ENCODE measurements at regions not wholly inside any gene's neighbourhood (a gene's known extent, or its start where the extent isn't known, plus 50 kb on each side); places are given as distances from the start of the nearest gene placed in this dataset.

GRCh38 chr20:17137692-17138091, 89.1 kb upstream of the PCSK2 start:
- ChIA-PET POLR2A (no interaction called here), CTCF (no interaction called here)
- Mint-ChIP-seq H3K4me3 (no peak overlapping the region), H3K36me3 (ENCODE audit: low read depth) (no peaks in the 10 kb centered on the region), H3K27me3 (no peaks in the 10 kb centered on the region), H3K9me3 (peaks cover 7% of the 10 kb centered on the region), H3K27ac (no peak overlapping the region), H3K4me1 (no peaks in the 10 kb centered on the region)
- DNase-seq, result no peak

DNA sequence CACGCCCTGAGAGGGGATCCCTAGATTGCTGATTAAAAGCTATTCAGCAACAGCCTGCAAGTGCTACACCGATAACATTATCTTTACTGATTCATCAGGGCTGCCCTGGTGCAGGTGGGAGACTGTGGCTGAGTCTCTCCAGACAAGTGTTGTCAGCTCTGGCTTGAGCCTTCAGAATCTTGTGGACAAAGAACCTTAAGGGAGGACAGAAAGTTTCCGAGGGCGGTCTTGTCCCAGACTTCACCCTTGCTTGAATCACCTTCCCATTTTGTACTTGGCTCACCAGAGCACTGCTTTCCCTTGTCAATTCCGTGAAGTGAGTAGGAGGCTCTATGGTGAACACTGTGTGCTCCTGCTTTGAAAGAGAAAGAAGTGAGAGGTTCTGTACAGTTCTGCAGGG, 88.6 kb upstream of the PCSK2 start:
- no peaks in the 10 kb centered on the region for H3K36me3 Mint-ChIP-seq (ENCODE audit: low read depth)
- DNase-seq, result no peak
- no peak overlapping the region for H3K27ac Mint-ChIP-seq
- no peaks in the 10 kb centered on the region for H3K4me1 Mint-ChIP-seq
- H3K9me3 Mint-ChIP-seq, result peaks cover 7% of the 10 kb centered on the region
- no peak overlapping the region for H3K4me3 Mint-ChIP-seq
- ChIA-PET CTCF (no interaction called here), POLR2A (no interaction called here)
- H3K27me3 Mint-ChIP-seq, result no peaks in the 10 kb centered on the region

DNA sequence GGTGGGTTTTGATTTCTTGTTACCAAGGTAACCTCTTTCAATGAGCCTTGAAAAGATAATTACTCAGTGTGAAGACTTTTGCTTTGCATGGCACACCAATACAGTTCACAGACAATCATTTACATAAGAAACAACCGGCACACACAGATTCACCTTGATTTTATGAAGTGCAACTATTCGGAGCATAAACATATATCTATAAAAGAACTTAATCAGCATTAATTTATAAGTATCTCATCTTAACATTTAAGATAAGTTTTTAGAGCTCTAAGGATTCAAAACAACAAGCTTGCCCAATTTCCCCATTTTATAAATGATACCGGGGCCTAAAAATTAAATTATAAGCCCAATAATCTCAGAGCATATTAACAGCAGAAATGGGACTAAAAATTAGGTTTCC, 85.9 kb upstream of the PCSK2 start:
- Mint-ChIP-seq H3K27ac (no peak overlapping the region), H3K36me3 (ENCODE audit: low read depth) (no peaks in the 10 kb centered on the region), H3K27me3 (no peaks in the 10 kb centered on the region), H3K9me3 (peaks cover 7% of the 10 kb centered on the region), H3K4me1 (no peaks in the 10 kb centered on the region), H3K4me3 (no peak overlapping the region)
- DNase-seq, result no peak
- CTCF ChIA-PET, result no interaction called here
- POLR2A ChIA-PET, result no interaction called here

- CTCF ChIA-PET, result no interaction called here
- Mint-ChIP-seq H3K9me3 (peaks cover 7% of the 10 kb centered on the region), H3K27me3 (no peaks in the 10 kb centered on the region), H3K36me3 (ENCODE audit: low read depth) (no peaks in the 10 kb centered on the region), H3K4me3 (no peak overlapping the region), H3K27ac (no peak overlapping the region), H3K4me1 (no peaks in the 10 kb centered on the region)
- POLR2A ChIA-PET, result no interaction called here
- no peak for DNase-seq
These were observed 85.3 kb upstream of the PCSK2 start for GRCh38 chr20:17141568-17141967.

DNA sequence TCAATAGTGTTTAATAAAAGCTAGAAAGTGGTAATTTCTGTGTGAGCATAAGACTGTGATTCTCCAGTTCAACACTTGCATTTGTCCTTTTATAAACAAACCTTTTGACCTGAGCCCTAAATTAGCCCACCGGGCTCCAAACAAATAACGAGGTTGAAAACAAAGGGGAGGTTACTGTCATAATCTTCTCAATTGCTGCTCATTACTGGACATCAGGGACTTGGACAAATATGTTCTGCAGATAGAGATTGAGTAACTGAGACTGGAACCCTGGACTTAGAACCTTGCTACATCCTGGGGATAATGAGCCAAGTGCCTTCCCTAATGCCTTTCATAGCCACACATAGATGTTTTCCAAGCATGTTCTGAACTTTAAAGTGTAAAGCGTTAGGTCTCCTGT, 84.2 kb upstream of the PCSK2 start:
- Mint-ChIP-seq H3K4me1 (no peaks in the 10 kb centered on the region), H3K4me3 (no peak overlapping the region), H3K27me3 (no peaks in the 10 kb centered on the region), H3K27ac (no peak overlapping the region), H3K9me3 (peaks cover 10% of the 10 kb centered on the region), H3K36me3 (ENCODE audit: low read depth) (no peaks in the 10 kb centered on the region)
- POLR2A ChIA-PET, result no interaction called here
- CTCF ChIA-PET, result no interaction called here
- no peak for DNase-seq

GRCh38 chr20:17150858-17151257, 76.0 kb upstream of the PCSK2 start:
- H3K27ac Mint-ChIP-seq, result no peak overlapping the region
- H3K4me1 Mint-ChIP-seq, result no peaks in the 10 kb centered on the region
- H3K36me3 Mint-ChIP-seq (ENCODE audit: low read depth), result no peaks in the 10 kb centered on the region
- no peak overlapping the region for H3K4me3 Mint-ChIP-seq
- ChIA-PET POLR2A (no interaction called here), CTCF (no interaction called here)
- DNase-seq, result no peak
- H3K9me3 Mint-ChIP-seq, result peaks cover 5% of the 10 kb centered on the region
- no peaks in the 10 kb centered on the region for H3K27me3 Mint-ChIP-seq

DNA sequence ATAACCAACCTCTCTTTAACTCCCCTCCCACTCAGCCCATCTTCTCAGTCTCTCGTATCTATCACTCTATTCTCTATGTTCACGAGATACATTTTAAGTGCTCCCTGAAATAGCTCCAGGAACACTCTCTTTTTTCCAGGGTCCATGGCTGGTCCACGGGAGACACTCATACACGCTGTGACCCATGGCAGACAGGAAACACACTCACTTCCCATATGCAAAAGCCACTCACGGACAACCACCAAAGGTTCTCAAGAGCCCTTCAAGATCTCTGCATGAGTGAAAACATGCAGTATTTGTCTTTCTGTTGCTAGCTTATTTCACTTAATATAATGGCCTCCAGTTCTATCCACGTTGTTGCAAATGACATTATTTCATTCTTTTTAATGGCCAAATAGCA, 71.4 kb upstream of the PCSK2 start:
- Mint-ChIP-seq H3K4me1 (no peaks in the 10 kb centered on the region), H3K27ac (no peak overlapping the region), H3K27me3 (no peaks in the 10 kb centered on the region), H3K4me3 (no peak overlapping the region), H3K36me3 (ENCODE audit: low read depth) (no peaks in the 10 kb centered on the region), H3K9me3 (peaks cover 3% of the 10 kb centered on the region)
- POLR2A ChIA-PET, result no interaction called here
- CTCF ChIA-PET, result no interaction called here
- no peak for DNase-seq

DNA sequence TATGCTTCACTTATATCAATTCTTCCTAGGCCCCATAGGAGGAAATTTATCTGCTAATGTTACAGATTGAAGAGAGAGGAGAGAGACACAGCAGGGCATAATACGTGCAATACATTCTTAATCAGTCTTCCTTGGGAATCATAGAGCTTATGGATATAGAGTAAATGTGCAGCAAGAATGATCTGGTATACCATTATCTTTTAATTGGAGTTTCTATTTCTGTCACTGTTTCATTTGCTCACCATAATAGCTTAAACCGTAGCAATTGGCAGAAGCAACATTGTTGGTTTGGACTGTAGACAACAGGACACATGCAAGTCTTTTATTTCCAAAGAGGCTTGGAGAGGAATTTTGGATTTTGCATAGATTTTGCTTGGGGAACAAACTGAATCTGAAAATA, 68.1 kb upstream of the PCSK2 start:
- H3K9me3 Mint-ChIP-seq, result peaks cover 3% of the 10 kb centered on the region
- no peak for DNase-seq
- no peaks in the 10 kb centered on the region for H3K27me3 Mint-ChIP-seq
- ChIA-PET CTCF (no interaction called here), POLR2A (no interaction called here)
- no peak overlapping the region for H3K4me3 Mint-ChIP-seq
- no peak overlapping the region for H3K27ac Mint-ChIP-seq
- no peaks in the 10 kb centered on the region for H3K36me3 Mint-ChIP-seq (ENCODE audit: low read depth)
- H3K4me1 Mint-ChIP-seq, result no peaks in the 10 kb centered on the region

DNA sequence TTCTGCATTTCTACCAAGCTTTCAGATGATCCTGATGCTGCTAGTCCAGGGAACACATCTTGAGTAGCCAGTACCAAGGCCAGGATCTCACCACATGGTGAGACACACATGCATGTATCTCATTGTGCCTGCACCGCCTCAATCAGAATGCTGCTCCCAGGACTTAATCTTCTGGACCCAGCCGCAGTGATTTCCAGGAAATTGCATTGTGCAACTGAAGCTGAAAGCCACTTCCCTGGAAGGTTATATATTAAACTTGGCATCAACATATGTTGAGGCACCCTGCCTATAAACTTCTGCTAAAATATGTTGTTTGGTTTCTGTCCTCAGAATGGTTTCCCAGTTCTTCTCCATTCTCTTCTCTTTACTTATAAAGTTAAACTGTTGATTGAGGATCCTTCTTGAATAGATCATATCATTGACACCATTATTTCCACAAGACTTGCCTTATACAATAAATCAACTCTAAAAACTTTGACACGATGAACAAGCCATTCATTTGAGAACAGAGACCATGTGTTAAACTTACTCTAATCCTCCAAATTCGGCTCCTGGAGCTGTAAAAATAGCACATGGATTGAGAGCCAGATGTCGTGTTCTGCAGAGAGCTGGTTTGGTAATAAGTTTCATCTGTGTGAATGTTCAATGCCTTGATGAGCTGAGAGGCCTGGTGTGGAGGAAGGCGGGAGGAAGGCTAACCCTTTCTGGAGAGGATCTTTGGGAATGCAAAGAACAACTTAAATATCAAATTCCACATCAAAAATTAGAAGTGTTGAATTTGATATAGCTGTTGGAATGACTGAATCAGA, 65.0 kb upstream of the PCSK2 start:
- no peak overlapping the region for H3K4me3 Mint-ChIP-seq
- H3K9me3 Mint-ChIP-seq, result no peaks in the 10 kb centered on the region
- CTCF ChIA-PET, result no interaction called here
- no peaks in the 10 kb centered on the region for H3K4me1 Mint-ChIP-seq
- H3K36me3 Mint-ChIP-seq (ENCODE audit: low read depth), result no peaks in the 10 kb centered on the region
- no peak for DNase-seq
- no peaks in the 10 kb centered on the region for H3K27me3 Mint-ChIP-seq
- no peak overlapping the region for H3K27ac Mint-ChIP-seq
- POLR2A ChIA-PET, result no interaction called here

DNA sequence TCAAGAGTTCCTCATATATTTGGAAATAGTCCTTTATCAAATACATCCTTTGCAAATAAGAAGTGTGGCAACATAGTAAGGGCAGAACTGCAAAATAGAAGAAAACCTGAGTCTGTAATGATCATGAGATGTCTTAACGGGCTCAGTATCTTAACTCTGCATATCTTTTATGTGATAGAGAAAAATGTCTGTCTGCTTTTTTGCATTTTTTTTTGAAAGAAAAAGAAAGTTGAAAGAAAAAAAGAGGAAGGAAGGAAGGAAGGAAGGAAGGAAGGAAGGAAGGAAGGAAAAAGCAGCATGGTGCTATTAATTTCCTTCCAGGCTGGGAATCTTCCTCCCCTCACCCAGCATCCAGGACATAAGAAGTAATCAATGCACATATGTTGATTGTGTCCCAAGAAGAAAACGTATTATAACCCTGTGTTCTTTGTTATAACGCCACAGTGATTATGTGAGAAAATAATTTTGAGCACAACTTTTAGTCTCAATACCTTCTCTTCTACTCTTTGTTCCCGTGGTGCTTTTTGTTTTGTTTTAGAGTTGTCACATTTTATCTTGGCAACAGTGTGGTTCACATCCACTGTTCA, 58.7 kb upstream of the PCSK2 start:
- DNase-seq, result no peak
- H3K4me3 Mint-ChIP-seq, result no peak overlapping the region
- no peaks in the 10 kb centered on the region for H3K9me3 Mint-ChIP-seq
- H3K27ac Mint-ChIP-seq, result no peak overlapping the region
- H3K36me3 Mint-ChIP-seq (ENCODE audit: low read depth), result no peaks in the 10 kb centered on the region
- CTCF ChIA-PET, result no interaction called here
- no peaks in the 10 kb centered on the region for H3K27me3 Mint-ChIP-seq
- POLR2A ChIA-PET, result no interaction called here
- H3K4me1 Mint-ChIP-seq, result no peaks in the 10 kb centered on the region

- DNase-seq, result no peak
- no peak overlapping the region for H3K27ac Mint-ChIP-seq
- ChIA-PET POLR2A (no interaction called here), CTCF (no interaction called here)
- no peaks in the 10 kb centered on the region for H3K36me3 Mint-ChIP-seq (ENCODE audit: low read depth)
- H3K4me1 Mint-ChIP-seq, result no peaks in the 10 kb centered on the region
- H3K27me3 Mint-ChIP-seq, result no peaks in the 10 kb centered on the region
- H3K4me3 Mint-ChIP-seq, result no peak overlapping the region
- no peaks in the 10 kb centered on the region for H3K9me3 Mint-ChIP-seq
These were observed 57.2 kb upstream of the PCSK2 start for GRCh38 chr20:17169585-17170136.

DNA sequence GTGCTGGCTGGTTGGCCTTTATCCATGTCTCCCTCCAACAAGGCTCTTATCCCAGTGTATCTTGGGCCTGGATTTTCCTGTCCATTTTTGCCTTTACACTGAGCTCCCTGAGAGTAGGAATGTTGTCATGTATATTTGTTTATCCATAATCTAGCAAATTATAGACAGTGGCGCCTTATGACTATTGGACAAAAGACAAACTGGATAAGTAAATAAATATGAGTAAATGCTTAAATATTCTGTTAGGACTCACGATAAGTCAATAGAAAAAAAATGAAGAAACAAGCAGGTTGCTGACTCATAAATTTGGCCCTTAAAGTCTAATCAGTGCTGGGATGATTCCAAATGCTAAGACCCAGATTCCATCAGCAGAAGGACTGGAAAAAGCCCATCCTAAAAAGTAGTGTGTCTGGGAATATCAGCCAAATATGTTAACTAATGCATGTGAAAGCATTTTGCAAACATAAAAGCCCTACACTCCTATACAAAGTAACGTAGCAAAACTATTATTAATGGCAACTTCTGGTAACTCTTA, 55.0 kb upstream of the PCSK2 start:
- Mint-ChIP-seq H3K4me3 (no peak overlapping the region), H3K4me1 (no peaks in the 10 kb centered on the region), H3K27ac (no peak overlapping the region), H3K27me3 (no peaks in the 10 kb centered on the region), H3K9me3 (no peaks in the 10 kb centered on the region), H3K36me3 (ENCODE audit: low read depth) (no peaks in the 10 kb centered on the region)
- DNase-seq, result no peak
- POLR2A ChIA-PET, result no interaction called here
- CTCF ChIA-PET, result no interaction called here

GRCh38 chr20:17172836-17173516, 53.9 kb upstream of the PCSK2 start:
- DNase-seq, result no peak
- Mint-ChIP-seq H3K4me1 (no peaks in the 10 kb centered on the region), H3K36me3 (ENCODE audit: low read depth) (no peaks in the 10 kb centered on the region), H3K9me3 (no peaks in the 10 kb centered on the region), H3K4me3 (no peak overlapping the region), H3K27me3 (no peaks in the 10 kb centered on the region), H3K27ac (no peak overlapping the region)
- POLR2A ChIA-PET, result no interaction called here
- CTCF ChIA-PET, result no interaction called here

Measured in activated CD4-positive, alpha-beta T cell treated with anti-CD3 and anti-CD28 coated beads, Interleukin-2, amount 10 ng/mL, durations not matched to agents 7 days and 5 days (primary cell).